GM23338 (cell line): ENCODE measurements at regions not wholly inside any gene's neighbourhood (a gene's known extent, or its start where the extent isn't known, plus 50 kb on each side); places are given as distances from the start of the nearest gene placed in this dataset.

Source experiments
- ATAC-seq: fragments of 200-7000 bp; cut with Tn5 transposase; 3 replicates; pipeline ENCODE4 v1.9.1; 2020
- DNase-seq: peaks from one replicate; pipeline ENCODE4 v3.0.0-alpha.2; 2015; ENCODE audit warnings: low spot score
- H2AFZ ChIP-seq: fragments of 200-600 bp; sonication (generic); 2 replicates; pipeline ENCODE4 v1.8.0; 2016; ENCODE audit warnings: antibody characterized with exemption, mild to moderate bottlenecking, moderate library complexity
- H3F3A ChIP-seq: fragments of 200-600 bp; sonication (generic); replicated peaks from 2 replicates; pipeline ENCODE4 v1.8.0; 2017; ENCODE audit warnings: antibody characterized with exemption, mixed run types, low read depth
- H3K27ac ChIP-seq: fragments of 200-600 bp; sonication (generic); 2 replicates; pipeline ENCODE4 v1.6.1; 2016; ENCODE audit warnings: low read depth
- H3K27me3 ChIP-seq: fragments of 200-600 bp; sonication (generic); 2 replicates; pipeline ENCODE4 v1.8.0; 2016; ENCODE audit warnings: mild to moderate bottlenecking, mixed run types, moderate library complexity; ENCODE audit not compliant: insufficient read depth
- H3K36me3 ChIP-seq: fragments of 200-600 bp; sonication (generic); 2 replicates; pipeline ENCODE4 v1.8.0; 2016; ENCODE audit warnings: mild to moderate bottlenecking; ENCODE audit not compliant: insufficient read depth
- H3K4me1 ChIP-seq: fragments of 200-600 bp; sonication (generic); 2 replicates; pipeline ENCODE4 v1.8.0; 2016; ENCODE audit warnings: mild to moderate bottlenecking, moderate library complexity; ENCODE audit not compliant: insufficient read depth
- H3K4me2 ChIP-seq: fragments of 200-600 bp; sonication (generic); 2 replicates; pipeline ENCODE4 v1.7.1; 2017; ENCODE audit warnings: mixed run types
- H3K4me3 ChIP-seq: fragments of 200-600 bp; sonication (generic); 2 replicates; pipeline ENCODE4 v1.6.1; 2016; ENCODE audit warnings: mixed run types
- H3K79me2 ChIP-seq: fragments of 200-600 bp; sonication (generic); replicated peaks from 2 replicates; pipeline ENCODE4 v1.8.0; 2017; ENCODE audit warnings: mild to moderate bottlenecking; ENCODE audit not compliant: insufficient read depth
- H3K9me2 ChIP-seq: fragments of 200-600 bp; sonication (generic); 2 replicates; pipeline ENCODE4 v1.8.0; 2017; ENCODE audit not compliant: insufficient read depth
- H4K20me1 ChIP-seq: fragments of 200-600 bp; sonication (generic); replicated peaks from 2 replicates; pipeline ENCODE4 v1.8.0; 2017; ENCODE audit warnings: mild to moderate bottlenecking; ENCODE audit not compliant: insufficient read depth
- H3K27ac Mint-ChIP-seq: 2 replicates; pipeline ENCODE4 v1.8.0; 2020; ENCODE audit warnings: inconsistent platforms, mild to moderate bottlenecking, moderate library complexity, mixed read lengths
- H3K27me3 Mint-ChIP-seq: 3 replicates; pipeline ENCODE4 v1.8.0; 2022; ENCODE audit warnings: low read depth, mild to moderate bottlenecking, moderate library complexity, mixed read lengths, inconsistent platforms; ENCODE audit not compliant: insufficient read depth, poor library complexity
- H3K36me3 Mint-ChIP-seq: 3 replicates; pipeline ENCODE4 v1.8.0; 2021; ENCODE audit warnings: low read depth, mild to moderate bottlenecking, inconsistent platforms, moderate library complexity, mixed read lengths
- H3K4me1 Mint-ChIP-seq: 3 replicates; pipeline ENCODE4 v1.8.0; 2020; ENCODE audit warnings: mild to moderate bottlenecking, inconsistent platforms, mixed read lengths
- H3K4me3 Mint-ChIP-seq: 3 replicates; pipeline ENCODE4 v1.8.0; 2021; ENCODE audit warnings: moderate library complexity, mild to moderate bottlenecking, inconsistent platforms, mixed read lengths
- H3K9me3 Mint-ChIP-seq: 3 replicates; pipeline ENCODE4 v1.8.0; 2020; ENCODE audit warnings: moderate library complexity, mild to moderate bottlenecking, inconsistent platforms, mixed read lengths
- EZH2phosphoT487 ChIP-seq: fragments of 200-600 bp; sonication (generic); IDR thresholded peaks from one replicate; pipeline ENCODE4 v1.8.1; 2018; ENCODE audit warnings: antibody characterized with exemption; ENCODE audit not compliant: unreplicated experiment
- JUNB ChIP-seq: IDR thresholded peaks from one replicate; pipeline ENCODE4 v1.6.1; 2016; ENCODE audit warnings: antibody characterized with exemption; ENCODE audit not compliant: unreplicated experiment
- STAT1 ChIP-seq: IDR thresholded peaks from one replicate; pipeline ENCODE4 v1.6.1; 2016; ENCODE audit warnings: antibody characterized with exemption; ENCODE audit not compliant: unreplicated experiment
- ZNF114 ChIP-seq: fragments of 250-450 bp; sonication (Bioruptor Pico); IDR thresholded peaks from 2 replicates; pipeline ENCODE4 v1.5.0; 2020; ENCODE audit warnings: mild to moderate bottlenecking, moderate library complexity
- TF ChIP-seq, protein P1 (sequence below): fragments of 250-450 bp; sonication (Bioruptor Pico); IDR thresholded peaks from 2 replicates; pipeline ENCODE4 v1.5.0; 2020; ENCODE audit warnings: mild to moderate bottlenecking, moderate library complexity

DNA sequence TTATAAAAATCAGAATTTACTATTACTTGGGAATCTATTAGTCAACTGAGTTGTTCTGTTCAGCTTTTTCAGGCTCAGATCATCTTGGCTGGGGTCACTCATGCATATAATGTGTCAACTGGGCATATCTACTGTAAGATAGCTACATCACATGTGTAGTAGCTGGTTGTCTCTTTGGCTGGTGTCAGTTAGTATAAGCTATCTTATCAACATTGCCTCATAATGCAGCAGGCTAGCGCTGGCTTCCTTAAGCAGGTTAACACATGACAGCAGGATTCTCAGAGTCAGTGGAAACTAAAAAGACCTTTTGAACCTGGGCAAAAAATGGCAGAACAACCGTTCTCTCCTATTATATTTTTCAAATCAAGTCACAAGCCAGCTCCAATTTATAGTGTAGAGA is 378.3 kb upstream of the PCDH10 start (continued):
- TF ChIP-seq, protein P1, sequence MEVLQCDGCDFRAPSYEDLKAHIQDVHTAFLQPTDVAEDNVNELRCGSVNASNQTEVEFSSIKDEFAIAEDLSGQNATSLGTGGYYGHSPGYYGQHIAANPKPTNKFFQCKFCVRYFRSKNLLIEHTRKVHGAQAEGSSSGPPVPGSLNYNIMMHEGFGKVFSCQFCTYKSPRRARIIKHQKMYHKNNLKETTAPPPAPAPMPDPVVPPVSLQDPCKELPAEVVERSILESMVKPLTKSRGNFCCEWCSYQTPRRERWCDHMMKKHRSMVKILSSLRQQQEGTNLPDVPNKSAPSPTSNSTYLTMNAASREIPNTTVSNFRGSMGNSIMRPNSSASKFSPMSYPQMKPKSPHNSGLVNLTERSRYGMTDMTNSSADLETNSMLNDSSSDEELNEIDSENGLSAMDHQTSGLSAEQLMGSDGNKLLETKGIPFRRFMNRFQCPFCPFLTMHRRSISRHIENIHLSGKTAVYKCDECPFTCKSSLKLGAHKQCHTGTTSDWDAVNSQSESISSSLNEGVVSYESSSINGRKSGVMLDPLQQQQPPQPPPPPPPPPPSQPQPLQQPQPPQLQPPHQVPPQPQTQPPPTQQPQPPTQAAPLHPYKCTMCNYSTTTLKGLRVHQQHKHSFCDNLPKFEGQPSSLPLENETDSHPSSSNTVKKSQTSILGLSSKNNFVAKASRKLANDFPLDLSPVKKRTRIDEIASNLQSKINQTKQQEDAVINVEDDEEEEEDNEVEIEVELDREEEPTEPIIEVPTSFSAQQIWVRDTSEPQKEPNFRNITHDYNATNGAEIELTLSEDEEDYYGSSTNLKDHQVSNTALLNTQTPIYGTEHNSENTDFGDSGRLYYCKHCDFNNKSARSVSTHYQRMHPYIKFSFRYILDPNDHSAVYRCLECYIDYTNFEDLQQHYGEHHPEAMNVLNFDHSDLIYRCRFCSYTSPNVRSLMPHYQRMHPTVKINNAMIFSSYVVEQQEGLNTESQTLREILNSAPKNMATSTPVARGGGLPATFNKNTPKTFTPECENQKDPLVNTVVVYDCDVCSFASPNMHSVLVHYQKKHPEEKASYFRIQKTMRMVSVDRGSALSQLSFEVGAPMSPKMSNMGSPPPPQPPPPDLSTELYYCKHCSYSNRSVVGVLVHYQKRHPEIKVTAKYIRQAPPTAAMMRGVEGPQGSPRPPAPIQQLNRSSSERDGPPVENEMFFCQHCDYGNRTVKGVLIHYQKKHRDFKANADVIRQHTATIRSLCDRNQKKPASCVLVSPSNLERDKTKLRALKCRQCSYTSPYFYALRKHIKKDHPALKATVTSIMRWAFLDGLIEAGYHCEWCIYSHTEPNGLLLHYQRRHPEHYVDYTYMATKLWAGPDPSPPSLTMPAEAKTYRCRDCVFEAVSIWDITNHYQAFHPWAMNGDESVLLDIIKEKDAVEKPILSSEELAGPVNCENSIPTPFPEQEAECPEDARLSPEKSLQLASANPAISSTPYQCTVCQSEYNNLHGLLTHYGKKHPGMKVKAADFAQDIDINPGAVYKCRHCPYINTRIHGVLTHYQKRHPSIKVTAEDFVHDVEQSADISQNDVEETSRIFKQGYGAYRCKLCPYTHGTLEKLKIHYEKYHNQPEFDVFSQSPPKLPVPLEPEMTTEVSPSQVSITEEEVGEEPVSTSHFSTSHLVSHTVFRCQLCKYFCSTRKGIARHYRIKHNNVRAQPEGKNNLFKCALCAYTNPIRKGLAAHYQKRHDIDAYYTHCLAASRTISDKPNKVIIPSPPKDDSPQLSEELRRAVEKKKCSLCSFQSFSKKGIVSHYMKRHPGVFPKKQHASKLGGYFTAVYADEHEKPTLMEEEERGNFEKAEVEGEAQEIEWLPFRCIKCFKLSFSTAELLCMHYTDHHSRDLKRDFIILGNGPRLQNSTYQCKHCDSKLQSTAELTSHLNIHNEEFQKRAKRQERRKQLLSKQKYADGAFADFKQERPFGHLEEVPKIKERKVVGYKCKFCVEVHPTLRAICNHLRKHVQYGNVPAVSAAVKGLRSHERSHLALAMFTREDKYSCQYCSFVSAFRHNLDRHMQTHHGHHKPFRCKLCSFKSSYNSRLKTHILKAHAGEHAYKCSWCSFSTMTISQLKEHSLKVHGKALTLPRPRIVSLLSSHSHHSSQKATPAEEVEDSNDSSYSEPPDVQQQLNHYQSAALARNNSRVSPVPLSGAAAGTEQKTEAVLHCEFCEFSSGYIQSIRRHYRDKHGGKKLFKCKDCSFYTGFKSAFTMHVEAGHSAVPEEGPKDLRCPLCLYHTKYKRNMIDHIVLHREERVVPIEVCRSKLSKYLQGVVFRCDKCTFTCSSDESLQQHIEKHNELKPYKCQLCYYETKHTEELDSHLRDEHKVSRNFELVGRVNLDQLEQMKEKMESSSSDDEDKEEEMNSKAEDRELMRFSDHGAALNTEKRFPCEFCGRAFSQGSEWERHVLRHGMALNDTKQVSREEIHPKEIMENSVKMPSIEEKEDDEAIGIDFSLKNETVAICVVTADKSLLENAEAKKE (CRISPR knock-in tag): no peak
- no peak for TF ChIP-seq JUNB
- TF ChIP-seq EZH2phosphoT487: no peak

DNA sequence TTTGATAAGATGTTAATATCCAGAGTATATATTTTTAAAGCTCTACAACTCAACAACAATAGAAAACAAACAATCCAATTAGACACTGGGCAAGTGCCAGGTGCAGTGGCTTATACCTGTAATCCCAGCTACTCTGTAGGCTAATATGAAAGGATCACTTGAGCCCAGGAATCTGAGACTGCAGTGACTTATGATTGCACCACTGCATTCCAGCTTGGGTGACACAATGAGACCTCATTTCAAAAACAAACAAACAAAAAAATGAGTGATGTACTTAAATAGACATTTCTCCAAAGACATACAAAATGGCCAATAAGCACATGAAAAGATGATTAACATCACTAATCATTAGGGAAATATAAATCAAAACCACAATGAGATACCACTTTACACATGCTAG is 356.8 kb upstream of the PCDH10 start:
- no peaks in the 10 kb centered on the region for H3K27me3 ChIP-seq
- no peaks in the 10 kb centered on the region for H3K79me2 ChIP-seq
- Mint-ChIP-seq H3K27me3 (peaks cover 2% of the 10 kb centered on the region), H3K4me3 (no peak overlapping the region), H3K4me1 (no peaks in the 10 kb centered on the region), H3K27ac (no peak overlapping the region), H3K36me3 (no peaks in the 10 kb centered on the region), H3K9me3 (peaks cover 2% of the 10 kb centered on the region; the same call in 1 of the 3 replicates)
- DNase-seq: no peak
- no peak overlapping the region for H2AFZ ChIP-seq
- TF ChIP-seq ZNF114 (CRISPR knock-in tag) (no peak), STAT1 (no peak)
- TF ChIP-seq, protein P1 (CRISPR knock-in tag): no peak
- no peak overlapping the region for H3K4me3 ChIP-seq
- no peak overlapping the region for H3K27ac ChIP-seq
- no peaks in the 10 kb centered on the region for H3F3A ChIP-seq
- H4K20me1 ChIP-seq: no peaks in the 10 kb centered on the region
- H3K36me3 ChIP-seq: no peaks in the 10 kb centered on the region
- H3K4me2 ChIP-seq: no peak overlapping the region
- H3K4me1 ChIP-seq: no peaks in the 10 kb centered on the region
- ATAC-seq: no peak
- H3K9me2 ChIP-seq: no peaks in the 10 kb centered on the region
